Psoas muscle (tissue), 7 donors: ENCODE measurements at regions not wholly inside any gene's neighbourhood (a gene's known extent, or its start where the extent isn't known, plus 50 kb on each side); places are given as distances from the start of the nearest gene placed in this dataset.

ENCODE experiments used
- ATAC-seq, 4 donors: fragments of 200-7000 bp; cut with Tn5 transposase; one replicate each; pipeline ENCODE4 v1.9.1; 2020; ENCODE audit warnings: moderate library complexity in 3 of 4, mild to moderate bottlenecking in 2 of 4
- DNase-seq, 2 donors: peaks; one replicate each; pipeline ENCODE4 v3.0.0-alpha.2; 2020
- H3K27ac ChIP-seq: fragments of 200-600 bp; one replicate; pipeline ENCODE4 v1.8.0; 2022
- H3K27me3 ChIP-seq, 3 donors: fragments of 200-600 bp in 1 of 3; one replicate each; pipeline versions ENCODE4 v1.6.1 to v1.8.0; 2013 to 2022; ENCODE audit warnings: low read length in 2 of 3, mild to moderate bottlenecking in 2 of 3, moderate library complexity in 1 of 3; ENCODE audit not compliant: insufficient read depth in 3 of 3
- H3K36me3 ChIP-seq, 2 donors: fragments of 200-600 bp in 1 of 2; one replicate each; pipeline versions ENCODE4 v1.6.1 to v1.8.0; 2013 to 2022; ENCODE audit warnings: low read depth in 1 of 2, mild to moderate bottlenecking in 1 of 2, moderate library complexity in 1 of 2; ENCODE audit not compliant: insufficient read depth in 1 of 2
- H3K4me1 ChIP-seq: fragments of 200-600 bp; one replicate; pipeline ENCODE4 v1.8.0; 2022
- H3K4me3 ChIP-seq: fragments of 200-600 bp; one replicate; pipeline ENCODE4 v1.8.0; 2022; ENCODE audit warnings: mild to moderate bottlenecking
- H3K9me3 ChIP-seq: fragments of 200-600 bp; one replicate; pipeline ENCODE4 v1.8.0; 2022
- WGBS, 3 donors: extraction: QIAGEN DNeasy Blood & Tissue Kit; methylation state at CpG; one replicate each; pipeline versions ENCODE4 v1.1.6 to v1.1.7; 2013; 5-methylcytosine and 5-hydroxymethylcytosine counted together
- intact Hi-C, 2 donors: fragments of 100-400 bp; cut with DNase I; formaldehyde crosslinking; loops; one replicate each; pipeline versions ENCODE4 v1.11.0 to v1.14.2; 2022
- TF ChIP-seq, protein P1 (sequence below): fragments of 200-600 bp; IDR thresholded peaks from one replicate; pipeline ENCODE4 v1.8.0; 2022; ENCODE audit warnings: antibody characterized with exemption
- donor health status: healthy with polysubstance abuse.
- donor health status: DM: no; HTN: no; CAD: no; lungs with moderate emphysema.
- donor health status: Bipolar disorder and iron deficiency.
- donor health status: healthy.
- donor health status: DM: yes; HTN: yes; CAD: no.
- donor health status: DM: no; HTN: no; CAD: no.
- donor health status: DM: yes; HTN: yes; CAD: no.

GRCh38 chr22:27154717-27155116, 497.3 kb downstream of the MIAT start:
- no peak overlapping the region for H3K4me3 ChIP-seq
- peaks cover 4 to 40% (median 4%) of the 10 kb centered on the region in 3 donors for H3K27me3 ChIP-seq
- TF ChIP-seq, protein P1, sequence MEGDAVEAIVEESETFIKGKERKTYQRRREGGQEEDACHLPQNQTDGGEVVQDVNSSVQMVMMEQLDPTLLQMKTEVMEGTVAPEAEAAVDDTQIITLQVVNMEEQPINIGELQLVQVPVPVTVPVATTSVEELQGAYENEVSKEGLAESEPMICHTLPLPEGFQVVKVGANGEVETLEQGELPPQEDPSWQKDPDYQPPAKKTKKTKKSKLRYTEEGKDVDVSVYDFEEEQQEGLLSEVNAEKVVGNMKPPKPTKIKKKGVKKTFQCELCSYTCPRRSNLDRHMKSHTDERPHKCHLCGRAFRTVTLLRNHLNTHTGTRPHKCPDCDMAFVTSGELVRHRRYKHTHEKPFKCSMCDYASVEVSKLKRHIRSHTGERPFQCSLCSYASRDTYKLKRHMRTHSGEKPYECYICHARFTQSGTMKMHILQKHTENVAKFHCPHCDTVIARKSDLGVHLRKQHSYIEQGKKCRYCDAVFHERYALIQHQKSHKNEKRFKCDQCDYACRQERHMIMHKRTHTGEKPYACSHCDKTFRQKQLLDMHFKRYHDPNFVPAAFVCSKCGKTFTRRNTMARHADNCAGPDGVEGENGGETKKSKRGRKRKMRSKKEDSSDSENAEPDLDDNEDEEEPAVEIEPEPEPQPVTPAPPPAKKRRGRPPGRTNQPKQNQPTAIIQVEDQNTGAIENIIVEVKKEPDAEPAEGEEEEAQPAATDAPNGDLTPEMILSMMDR, result no peak
- intact Hi-C loops, result no loop called here
- DNase-seq, result no peak
- H3K9me3 ChIP-seq, result no peaks in the 10 kb centered on the region
- H3K27ac ChIP-seq, result no peak overlapping the region
- no peak for ATAC-seq
- WGBS, 3 donors, result 69 to 74% (median 73%) methylated on average over 12 of the region's 12 CpGs
- no peaks in the 10 kb centered on the region for H3K4me1 ChIP-seq
- H3K36me3 ChIP-seq, result no peaks in the 10 kb centered on the region

- H3K9me3 ChIP-seq, result no peaks in the 10 kb centered on the region
- H3K27me3 ChIP-seq, result peaks cover 1 to 52% (median 4%) of the 10 kb centered on the region in 3 donors
- intact Hi-C loops, result no loop called here
- WGBS, 3 donors, result 86 to 89% (median 86%) methylated on average over 8 of the region's 8 CpGs
- H3K36me3 ChIP-seq, result no peaks in the 10 kb centered on the region
- no peak overlapping the region for H3K4me3 ChIP-seq
- no peak for ATAC-seq
- no peak overlapping the region for H3K27ac ChIP-seq
- TF ChIP-seq, protein P1, result no peak
- H3K4me1 ChIP-seq, result no peaks in the 10 kb centered on the region
- no peak for DNase-seq
These were observed 499.6 kb downstream of the MIAT start for GRCh38 chr22:27156821-27157489.

DNA sequence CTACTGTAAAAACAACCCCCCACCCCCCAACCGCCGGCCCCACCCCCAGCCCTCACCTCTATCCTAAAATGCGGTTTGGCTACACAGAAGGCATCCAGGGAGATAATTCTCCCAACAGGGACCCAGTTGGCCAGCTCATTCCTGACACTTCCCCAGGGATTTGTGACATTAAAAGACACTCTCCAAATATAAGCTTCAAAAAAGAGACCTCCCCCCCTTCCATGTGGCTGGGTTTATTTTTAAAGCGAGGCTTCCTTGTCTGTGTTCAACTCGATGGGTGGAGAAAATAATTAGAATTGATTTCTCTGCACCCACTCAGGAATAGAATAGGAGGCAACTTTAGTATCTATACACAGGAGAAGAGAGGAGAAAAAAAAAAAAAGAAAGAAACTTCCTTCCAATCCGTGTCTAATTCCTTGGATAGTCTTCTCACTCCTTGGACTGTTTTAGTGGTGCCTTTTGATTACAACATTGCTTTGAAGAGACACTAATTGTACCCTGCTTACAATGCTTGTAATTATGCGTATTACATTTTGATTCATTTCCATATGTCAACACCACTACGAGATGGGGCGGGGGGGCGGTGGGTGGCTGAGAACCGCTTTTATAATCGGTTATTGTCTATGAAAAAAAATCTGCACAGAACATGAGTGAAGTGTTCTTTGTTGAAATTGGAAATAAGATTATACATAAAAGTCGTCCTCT, 500.4 kb downstream of the MIAT start:
- 55 to 62% (median 57%) methylated on average over 13 of the region's 13 CpGs for WGBS, 3 donors
- TF ChIP-seq, protein P1, result no peak
- ATAC-seq, result no peak
- intact Hi-C loops, result no loop called here
- Histone ChIP-seq H3K36me3 (no peaks in the 10 kb centered on the region), H3K4me1 (no peaks in the 10 kb centered on the region), H3K27me3 (peaks cover 0 to 59% (median 0%) of the 10 kb centered on the region in 3 donors), H3K27ac (no peak overlapping the region), H3K4me3 (no peak overlapping the region), H3K9me3 (no peaks in the 10 kb centered on the region)
- DNase-seq, result no peak

- Histone ChIP-seq H3K9me3 (no peaks in the 10 kb centered on the region), H3K27me3 (peaks cover 0 to 60% (median 0%) of the 10 kb centered on the region in 3 donors), H3K36me3 (no peaks in the 10 kb centered on the region), H3K4me1 (no peaks in the 10 kb centered on the region), H3K4me3 (no peak overlapping the region), H3K27ac (no peak overlapping the region)
- DNase-seq (no peak), ATAC-seq (no peak)
- intact Hi-C loops, result no loop called here
- WGBS, 3 donors, result 81 to 94% (median 87%) methylated on average over 8 of the region's 8 CpGs
- TF ChIP-seq, protein P1, result no peak
These were observed 501.6 kb downstream of the MIAT start for GRCh38 chr22:27159016-27159415.
